ENCODE measurements at regions not wholly inside any gene's neighbourhood (a gene's known extent, or its start where the extent isn't known, plus 50 kb on each side); places are given as distances from the start of the nearest gene placed in this dataset.

DNA sequence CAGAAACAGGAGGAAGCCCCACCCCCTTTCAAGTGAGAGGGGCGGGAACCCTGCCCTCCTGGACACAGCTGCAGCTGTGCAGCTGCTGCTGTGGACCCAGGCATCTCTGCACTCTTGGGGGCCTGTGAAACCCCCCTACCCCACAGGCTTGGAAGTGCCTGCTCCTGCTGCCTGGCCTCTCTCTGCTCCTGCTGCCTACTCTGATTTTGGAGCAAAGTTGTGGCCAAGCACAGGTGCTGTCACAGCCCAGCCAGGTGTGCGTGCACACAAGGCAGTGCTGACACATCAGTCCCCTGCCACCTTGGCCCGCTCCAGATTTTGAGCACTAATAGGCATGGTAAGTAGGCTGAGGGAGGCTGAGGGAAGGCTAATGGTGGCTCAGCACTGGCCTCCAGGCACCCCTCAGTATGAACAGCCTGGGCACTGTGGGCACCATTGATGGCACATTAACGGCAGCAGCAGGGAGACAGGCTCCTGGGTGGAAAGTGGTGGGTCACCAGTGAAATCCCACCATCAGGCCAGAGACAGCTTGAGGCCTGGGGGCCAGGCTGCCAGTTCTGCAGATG, 890.9 kb downstream of the GBE1 start:
- TF ChIP-seq POLR2A (IDR thresholded peaks at IDR 0.05; ENCODE audit: low read depth, low read length) (no peak), POLR2AphosphoS5 (IDR thresholded peaks at IDR 0.05; ENCODE audit: low read depth, low read length) (no peak), TAF1 (IDR thresholded peaks at IDR 0.05; ENCODE audit: borderline replicate concordance, low read depth, low read length) (no peak)
